Left ventricle myocardium inferior (tissue), 1 donor: ENCODE measurements at regions not wholly inside any gene's neighbourhood (a gene's known extent, or its start where the extent isn't known, plus 50 kb on each side); places are given as distances from the start of the nearest gene placed in this dataset.

ENCODE experiments used
- DNase-seq: peaks from one replicate; pipeline ENCODE4 v3.0.0-alpha.2; 2020
- H3K27ac ChIP-seq: fragments of 200-600 bp; replicated peaks from 2 replicates; pipeline ENCODE4 v1.8.0; 2021
- H3K27me3 ChIP-seq: fragments of 200-600 bp; 2 replicates; pipeline ENCODE4 v1.8.0; 2021; ENCODE audit warnings: low read depth
- H3K36me3 ChIP-seq: fragments of 200-600 bp; 2 replicates; pipeline ENCODE4 v1.8.0; 2021
- H3K4me1 ChIP-seq: fragments of 200-600 bp; 2 replicates; pipeline ENCODE4 v1.8.0; 2021
- H3K4me3 ChIP-seq: fragments of 200-600 bp; 2 replicates; pipeline ENCODE4 v1.8.0; 2021; ENCODE audit warnings: mild to moderate bottlenecking, moderate library complexity
- H3K9me3 ChIP-seq: fragments of 200-600 bp; replicated peaks from 2 replicates; pipeline ENCODE4 v1.8.0; 2021
- CTCF ChIP-seq: fragments of 200-600 bp; IDR thresholded peaks from 2 replicates; pipeline ENCODE4 v1.8.0; 2021; ENCODE audit warnings: antibody characterized with exemption, mild to moderate bottlenecking, borderline replicate concordance
- intact Hi-C: fragments of 100-400 bp; cut with micrococcal nuclease; formaldehyde crosslinking; loops from one replicate; pipeline ENCODE4 v1.11.0; 2022
- donor health status: DM: no; HTN: yes; CAD: no; lungs with severe emphysema.

DNA sequence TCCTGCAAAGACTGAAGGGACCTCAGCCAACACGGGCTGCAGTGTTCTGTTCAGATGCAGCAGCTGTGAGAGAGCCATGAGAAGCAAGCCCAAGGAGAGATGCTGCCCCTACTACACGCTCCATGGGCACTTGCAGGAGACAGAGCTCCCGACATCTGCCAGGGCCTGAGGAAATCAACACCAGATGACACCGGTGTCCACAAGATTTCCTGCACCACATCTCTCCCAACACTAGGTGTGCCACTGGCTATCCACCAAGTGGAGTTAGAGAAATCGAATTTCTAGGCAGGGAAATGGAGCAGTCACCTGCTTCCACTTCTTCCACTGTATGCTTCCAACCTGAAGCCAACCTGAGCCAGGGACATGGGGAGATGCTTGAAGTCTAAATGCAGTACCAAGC, 445.3 kb downstream of the RWDD3 start:
- Histone ChIP-seq H3K4me3 (no peak overlapping the region), H3K27ac (no peak overlapping the region), H3K9me3 (no peaks in the 10 kb centered on the region), H3K4me1 (no peaks in the 10 kb centered on the region), H3K27me3 (no peaks in the 10 kb centered on the region), H3K36me3 (no peaks in the 10 kb centered on the region)
- DNase-seq: no peak
- TF ChIP-seq CTCF: no peak
- intact Hi-C loops: no loop called here

GRCh38 chr1:95685081-95685480, 451.1 kb downstream of the RWDD3 start:
- Histone ChIP-seq H3K27ac (no peak overlapping the region), H3K9me3 (no peaks in the 10 kb centered on the region), H3K4me1 (no peaks in the 10 kb centered on the region), H3K36me3 (no peaks in the 10 kb centered on the region), H3K27me3 (no peaks in the 10 kb centered on the region), H3K4me3 (no peak overlapping the region)
- no peak for DNase-seq
- TF ChIP-seq CTCF: no peak
- intact Hi-C loops: no loop called here

- Histone ChIP-seq H3K9me3 (no peaks in the 10 kb centered on the region), H3K36me3 (no peaks in the 10 kb centered on the region), H3K4me3 (no peak overlapping the region), H3K27me3 (no peaks in the 10 kb centered on the region), H3K4me1 (no peaks in the 10 kb centered on the region), H3K27ac (no peak overlapping the region)
- DNase-seq: no peak
- no peak for TF ChIP-seq CTCF
- intact Hi-C loops: no loop called here
Measured at GRCh38 chr1:95686217-95686616, 452.2 kb downstream of the RWDD3 start.

DNA sequence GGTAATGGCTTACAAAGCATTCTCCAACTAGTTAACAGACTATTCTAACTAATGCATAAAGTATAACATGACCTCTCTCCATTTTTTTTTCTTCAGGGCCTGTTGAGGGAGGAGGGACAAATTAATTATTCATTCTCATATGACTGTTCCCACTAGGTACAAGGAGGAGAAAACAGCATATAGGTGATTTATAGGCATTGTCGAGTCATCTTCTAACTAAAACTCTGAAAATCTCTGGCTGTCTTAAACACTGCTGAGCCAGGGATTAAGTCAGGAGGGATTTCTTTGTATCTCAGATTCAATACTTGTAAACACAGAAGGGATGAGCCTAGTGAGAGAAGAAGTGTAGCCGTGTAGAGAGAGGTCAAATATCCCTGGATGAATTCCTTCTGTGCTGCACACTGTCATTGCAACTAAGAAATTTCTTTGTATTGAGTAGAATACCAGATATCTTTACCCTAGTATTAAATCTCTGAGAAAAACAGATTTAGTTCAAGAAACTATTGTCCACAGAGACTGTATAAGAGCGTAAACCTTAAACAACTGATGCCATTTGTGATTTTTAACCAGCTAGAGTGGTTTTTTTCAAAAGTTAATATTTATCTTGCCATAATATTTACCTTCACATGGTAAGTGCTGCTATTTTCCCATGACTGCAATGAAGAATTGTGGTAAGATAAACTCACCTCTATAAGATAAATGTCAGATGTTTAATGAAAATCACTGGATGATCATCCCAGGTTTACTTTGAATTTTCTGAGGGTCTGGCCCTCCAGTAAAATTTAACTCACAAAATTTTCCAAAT, 465.3 kb downstream of the RWDD3 start:
- Histone ChIP-seq H3K27ac (no peak overlapping the region), H3K36me3 (no peaks in the 10 kb centered on the region), H3K9me3 (peaks cover 39% of the 10 kb centered on the region), H3K4me1 (no peaks in the 10 kb centered on the region), H3K27me3 (no peaks in the 10 kb centered on the region), H3K4me3 (no peak overlapping the region)
- no peak for TF ChIP-seq CTCF
- intact Hi-C loops: no loop called here
- DNase-seq: no peak

- no peaks in the 10 kb centered on the region for H3K4me1 ChIP-seq
- no peaks in the 10 kb centered on the region for H3K27me3 ChIP-seq
- no peak for TF ChIP-seq CTCF
- no peak for DNase-seq
- no peaks in the 10 kb centered on the region for H3K36me3 ChIP-seq
- intact Hi-C loops: no loop called here
- H3K27ac ChIP-seq: no peak overlapping the region
- peaks cover 61% of the 10 kb centered on the region for H3K9me3 ChIP-seq
- H3K4me3 ChIP-seq: no peak overlapping the region
Measured at GRCh38 chr1:95701450-95702173, 467.6 kb downstream of the RWDD3 start.
